SK-N-SH treated with all-trans-retinoic acid at 6 μM for 48 hours (cell line): ENCODE measurements at regions not wholly inside any gene's neighbourhood (a gene's known extent, or its start where the extent isn't known, plus 50 kb on each side); places are given as distances from the start of the nearest gene placed in this dataset.

Experiments used
- ARNTL ChIP-seq: fragments of 450-650 bp; formaldehyde crosslinking; IDR thresholded peaks from 2 replicates; pipeline ENCODE4 v1.5.0; 2020; ENCODE audit warnings: low read depth, mild to moderate bottlenecking, moderate library complexity, borderline replicate concordance
- BACH2 ChIP-seq: fragments of 250-450 bp; sonication (Bioruptor Pico); IDR thresholded peaks from 2 replicates; pipeline ENCODE4 v1.9.0; 2021; ENCODE audit warnings: mild to moderate bottlenecking, borderline replicate concordance
- CREB5 ChIP-seq: fragments of 250-450 bp; sonication (Bioruptor Pico); IDR thresholded peaks from 2 replicates; pipeline ENCODE4 v1.5.1; 2020; ENCODE audit warnings: low read depth, mild to moderate bottlenecking, moderate library complexity
- CSRNP3 ChIP-seq: fragments of 250-450 bp; sonication (Bioruptor Pico); IDR thresholded peaks from 2 replicates; pipeline ENCODE4 v1.5.1; 2021; ENCODE audit warnings: mild to moderate bottlenecking, moderate library complexity
- ESRRG ChIP-seq: fragments of 250-450 bp; sonication (Bioruptor Pico); IDR thresholded peaks from 2 replicates; pipeline ENCODE4 v1.6.1; 2021; ENCODE audit warnings: mild to moderate bottlenecking
- GLIS3 ChIP-seq: fragments of 250-450 bp; sonication (Bioruptor Pico); IDR thresholded peaks from 2 replicates; pipeline ENCODE4 v1.5.0; 2020; ENCODE audit warnings: mild to moderate bottlenecking, moderate library complexity
- ISL1 ChIP-seq: fragments of 250-450 bp; sonication (Bioruptor Pico); IDR thresholded peaks from 2 replicates; pipeline ENCODE4 v2.1.2; 2022; ENCODE audit warnings: mild to moderate bottlenecking, moderate library complexity
- PATZ1 ChIP-seq: fragments of 250-450 bp; sonication (Bioruptor Pico); IDR thresholded peaks from 2 replicates; pipeline ENCODE4 v1.8.0; 2020; ENCODE audit warnings: mild to moderate bottlenecking, moderate library complexity, borderline replicate concordance
- POU6F1 ChIP-seq: fragments of 250-450 bp; sonication (Bioruptor Pico); IDR thresholded peaks from 2 replicates; pipeline ENCODE4 v1.8.0; 2021; ENCODE audit warnings: low read depth, mild to moderate bottlenecking, moderate library complexity, borderline replicate concordance
- PPARA ChIP-seq: fragments of 250-450 bp; sonication (Bioruptor Pico); IDR thresholded peaks from 2 replicates; pipeline ENCODE4 v1.5.0; 2020; ENCODE audit warnings: mild to moderate bottlenecking, borderline replicate concordance
- RARB ChIP-seq: fragments of 250-450 bp; sonication (Bioruptor Pico); IDR thresholded peaks from 2 replicates; pipeline ENCODE4 v1.8.0; 2021; ENCODE audit warnings: mild to moderate bottlenecking, moderate library complexity
- SNAI2 ChIP-seq: fragments of 250-450 bp; sonication (Bioruptor Pico); IDR thresholded peaks from 2 replicates; pipeline ENCODE4 v1.5.0; 2020; ENCODE audit warnings: mild to moderate bottlenecking, moderate library complexity
- ZFP3 ChIP-seq: fragments of 250-450 bp; sonication (Bioruptor Pico); IDR thresholded peaks from 2 replicates; pipeline ENCODE4 v1.5.0; 2020; ENCODE audit warnings: mild to moderate bottlenecking, moderate library complexity
- ZFP30 ChIP-seq: fragments of 450-650 bp; formaldehyde crosslinking; IDR thresholded peaks from 2 replicates; pipeline ENCODE4 v1.5.0; 2022; ENCODE audit warnings: mild to moderate bottlenecking, moderate library complexity

GRCh38 chr1:218990019-218990418 lies 183.7 kb upstream of the LYPLAL1 start:
- TF ChIP-seq SNAI2 = no peak
- no peak for TF ChIP-seq PPARA (CRISPR knock-in tag)
- no peak for TF ChIP-seq BACH2 (CRISPR knock-in tag)
- TF ChIP-seq POU6F1 (CRISPR knock-in tag) = no peak
- no peak for TF ChIP-seq GLIS3
- TF ChIP-seq PATZ1 (CRISPR knock-in tag) = no peak
- no peak for TF ChIP-seq ISL1 (CRISPR knock-in tag)
- no peak for TF ChIP-seq CSRNP3 (CRISPR knock-in tag)
- no peak for TF ChIP-seq ZFP3 (CRISPR knock-in tag)
- no peak for TF ChIP-seq ARNTL
- TF ChIP-seq CREB5 (CRISPR knock-in tag) = no peak
- no peak for TF ChIP-seq ESRRG (CRISPR knock-in tag)
- no peak for TF ChIP-seq ZFP30 (CRISPR knock-in tag)
- TF ChIP-seq RARB (CRISPR knock-in tag) = no peak
